Stomach (tissue), 4 donors: ENCODE measurements at regions not wholly inside any gene's neighbourhood (a gene's known extent, or its start where the extent isn't known, plus 50 kb on each side); places are given as distances from the start of the nearest gene placed in this dataset.

Source experiments
- POLR2A ChIP-seq, 4 donors: fragments of 450-650 bp; IDR thresholded peaks; one replicate each; pipeline ENCODE4 v1.6.1; 2016; ENCODE audit warnings: antibody characterized with exemption in 4 of 4, control low read depth in 2 of 4, mild to moderate bottlenecking in 1 of 4, moderate library complexity in 1 of 4
- TF ChIP-seq, protein P1 (sequence below), 7 experiments: fragments of 450-650 bp in 4 of 7; fragments of 200-600 bp in 3 of 7; sonication (generic) in 3 of 7; IDR thresholded peaks; one replicate each; pipeline ENCODE4 v1.5.1; 2016 to 2019; ENCODE audit warnings: antibody characterized with exemption in 7 of 7, control low read depth in 2 of 7, mild to moderate bottlenecking in 1 of 7

DNA sequence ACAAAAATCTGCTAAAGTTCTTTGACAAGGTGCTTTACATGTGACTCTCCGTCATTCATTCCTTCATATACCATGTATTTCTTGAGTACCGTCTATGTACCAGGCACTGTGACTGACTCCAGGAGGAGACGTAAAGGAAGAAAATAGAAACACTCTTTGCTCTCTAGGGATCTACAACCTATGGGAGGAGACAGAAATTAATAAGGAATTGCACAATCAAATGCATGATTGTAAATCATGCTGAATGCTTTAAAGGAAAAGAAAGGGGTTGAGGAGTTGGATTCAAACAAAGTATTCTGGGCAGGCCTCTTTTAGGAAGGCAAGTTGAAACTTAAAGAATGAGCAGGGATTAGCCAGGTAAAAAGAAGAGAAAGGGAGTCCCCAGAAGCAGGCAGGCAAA, 239.1 kb upstream of the FGGY start:
- TF ChIP-seq, protein P1, sequence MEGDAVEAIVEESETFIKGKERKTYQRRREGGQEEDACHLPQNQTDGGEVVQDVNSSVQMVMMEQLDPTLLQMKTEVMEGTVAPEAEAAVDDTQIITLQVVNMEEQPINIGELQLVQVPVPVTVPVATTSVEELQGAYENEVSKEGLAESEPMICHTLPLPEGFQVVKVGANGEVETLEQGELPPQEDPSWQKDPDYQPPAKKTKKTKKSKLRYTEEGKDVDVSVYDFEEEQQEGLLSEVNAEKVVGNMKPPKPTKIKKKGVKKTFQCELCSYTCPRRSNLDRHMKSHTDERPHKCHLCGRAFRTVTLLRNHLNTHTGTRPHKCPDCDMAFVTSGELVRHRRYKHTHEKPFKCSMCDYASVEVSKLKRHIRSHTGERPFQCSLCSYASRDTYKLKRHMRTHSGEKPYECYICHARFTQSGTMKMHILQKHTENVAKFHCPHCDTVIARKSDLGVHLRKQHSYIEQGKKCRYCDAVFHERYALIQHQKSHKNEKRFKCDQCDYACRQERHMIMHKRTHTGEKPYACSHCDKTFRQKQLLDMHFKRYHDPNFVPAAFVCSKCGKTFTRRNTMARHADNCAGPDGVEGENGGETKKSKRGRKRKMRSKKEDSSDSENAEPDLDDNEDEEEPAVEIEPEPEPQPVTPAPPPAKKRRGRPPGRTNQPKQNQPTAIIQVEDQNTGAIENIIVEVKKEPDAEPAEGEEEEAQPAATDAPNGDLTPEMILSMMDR (IDR thresholded peaks at IDR 0.05), result no peak
- no peak for TF ChIP-seq POLR2A (IDR thresholded peaks at IDR 0.05)
